GM18502 (cell line): ENCODE measurements at regions not wholly inside any gene's neighbourhood (a gene's known extent, or its start where the extent isn't known, plus 50 kb on each side); places are given as distances from the start of the nearest gene placed in this dataset.

Experiments used
- ATAC-seq: cut with Tn5 transposase; IDR thresholded peaks from one replicate; pipeline ENCODE4 v1.9.1; 2021; ENCODE audit warnings: mild to moderate bottlenecking; ENCODE audit not compliant: unreplicated experiment, poor library complexity

DNA sequence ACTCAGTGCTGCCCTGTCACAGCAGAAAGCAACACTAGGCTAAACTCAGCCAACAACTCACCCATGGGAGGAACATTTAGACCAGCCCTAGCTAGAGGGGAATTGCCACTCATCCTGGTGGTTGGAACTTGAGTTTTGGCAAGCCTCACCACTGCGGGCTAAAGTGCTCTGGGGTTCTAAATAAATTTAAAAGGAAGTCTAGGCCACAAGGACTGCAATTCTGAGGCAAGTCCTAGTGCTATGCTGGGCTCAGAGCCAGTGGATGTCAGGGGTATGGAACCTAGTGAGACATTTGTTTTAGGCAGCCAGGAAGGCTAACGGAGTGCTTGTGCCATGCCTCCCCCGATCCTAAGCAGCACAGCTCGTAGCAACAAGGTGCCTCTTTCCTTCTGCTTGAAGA lies 78.0 kb downstream of the RGS13 start:
- no peak for ATAC-seq

DNA sequence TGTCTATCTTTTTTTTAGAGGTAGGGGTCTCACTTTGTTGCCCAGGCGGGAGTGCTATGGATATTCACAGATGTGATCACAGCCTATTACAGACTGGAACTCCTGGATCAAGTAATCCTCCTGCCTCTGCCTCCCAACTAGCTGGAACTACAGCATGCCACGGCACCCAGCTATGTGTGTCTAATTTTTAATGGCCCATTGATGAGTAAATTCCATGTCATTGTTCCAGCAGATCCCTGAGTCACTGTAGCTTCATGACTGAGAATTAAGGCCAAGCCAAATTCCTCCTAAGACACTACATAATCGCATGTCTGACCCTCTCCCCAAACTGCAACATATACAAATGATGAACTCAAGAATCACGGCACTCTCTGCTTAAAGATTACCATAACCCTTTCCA lies 84.2 kb upstream of the RGS2 start:
- ATAC-seq: no peak

DNA sequence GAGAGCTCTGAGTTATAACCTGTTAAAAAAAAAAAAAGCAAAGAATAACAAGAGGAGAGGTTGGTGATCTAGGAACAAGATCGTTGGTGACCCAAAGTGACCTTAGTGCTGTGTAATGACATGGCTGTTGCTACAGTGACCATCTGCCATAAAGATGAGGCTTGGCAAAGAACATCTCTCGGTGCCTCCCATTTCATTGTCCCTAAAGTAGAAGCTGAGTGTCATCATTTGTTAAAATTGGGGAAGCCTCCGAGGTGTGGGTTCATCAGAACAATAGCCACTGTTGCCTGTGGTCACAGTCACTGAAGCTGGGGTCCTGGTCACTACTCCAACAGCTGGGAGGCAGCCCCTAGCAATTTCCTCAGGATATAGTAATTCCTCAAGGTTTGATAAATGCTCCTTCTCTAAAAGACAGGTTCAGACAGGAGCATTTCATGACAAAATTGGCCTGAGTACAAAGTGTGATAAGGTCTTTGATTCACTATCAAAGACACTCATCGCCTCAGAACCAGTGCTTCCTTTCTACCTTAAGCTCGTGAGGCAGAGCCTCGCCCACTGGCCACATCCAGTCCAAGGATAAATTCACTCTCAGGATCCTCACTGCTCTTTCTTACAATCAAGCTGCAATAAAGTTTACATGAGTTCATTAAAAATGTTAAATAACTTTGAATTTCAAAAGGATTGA lies 81.9 kb upstream of the RGS2 start:
- ATAC-seq: no peak

DNA sequence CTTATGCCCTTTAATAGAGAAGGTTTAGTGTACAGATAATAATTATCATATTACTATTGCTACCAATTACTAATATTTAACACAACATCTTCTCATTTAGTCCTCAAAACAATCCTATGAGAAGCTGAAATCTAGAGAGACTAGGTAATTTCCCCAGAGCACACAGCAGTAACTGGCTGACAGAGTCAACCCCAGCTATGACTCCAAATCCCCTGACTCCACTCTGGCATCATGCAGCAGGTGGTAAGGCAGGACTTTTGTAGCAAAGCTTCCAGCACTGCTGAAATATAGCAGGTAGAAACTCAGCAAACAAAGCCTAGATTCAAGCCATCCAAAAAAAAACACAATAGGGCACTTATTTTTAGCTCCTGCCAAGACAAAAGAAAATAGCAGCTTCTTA lies 79.3 kb upstream of the RGS2 start:
- ATAC-seq: no peak

DNA sequence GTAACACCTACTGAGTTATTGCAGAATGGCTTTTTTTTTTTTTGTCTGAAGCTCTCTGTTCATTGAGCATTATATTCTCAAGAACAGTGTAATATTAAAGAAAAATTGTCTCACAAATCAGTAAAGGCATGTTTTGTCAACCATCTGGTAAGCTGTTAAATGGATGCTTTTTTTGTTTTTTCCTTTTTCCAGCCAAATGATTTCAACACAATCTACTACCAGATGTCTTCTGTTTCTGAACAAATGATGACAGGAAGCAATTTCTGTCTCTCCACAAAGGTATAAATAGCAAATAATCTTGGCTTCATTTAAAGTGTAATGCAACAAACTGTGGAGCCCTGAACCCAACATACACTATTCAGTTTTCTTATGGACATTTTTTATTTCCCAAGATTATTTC lies 78.6 kb upstream of the RGS2 start:
- ATAC-seq: no peak

DNA sequence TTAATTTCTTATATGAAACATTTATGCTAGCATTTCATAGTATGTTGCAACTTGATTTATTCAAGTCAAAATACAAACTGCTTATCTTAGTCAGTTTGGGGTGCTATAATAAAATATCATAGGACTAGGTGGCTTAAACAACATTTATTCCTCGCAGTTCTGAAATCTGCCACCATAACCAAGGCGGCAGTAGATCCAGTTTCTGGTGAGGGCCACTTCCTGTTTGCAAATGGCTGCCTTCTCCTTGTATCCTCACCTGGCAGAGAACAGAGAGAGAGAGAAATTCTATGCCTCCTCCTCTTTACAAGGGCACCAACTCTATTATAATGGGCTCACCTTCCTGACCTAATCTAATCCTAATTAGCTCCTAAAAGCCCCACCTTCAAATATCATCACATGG lies 76.1 kb upstream of the RGS2 start:
- ATAC-seq: peak; percentile 83

DNA sequence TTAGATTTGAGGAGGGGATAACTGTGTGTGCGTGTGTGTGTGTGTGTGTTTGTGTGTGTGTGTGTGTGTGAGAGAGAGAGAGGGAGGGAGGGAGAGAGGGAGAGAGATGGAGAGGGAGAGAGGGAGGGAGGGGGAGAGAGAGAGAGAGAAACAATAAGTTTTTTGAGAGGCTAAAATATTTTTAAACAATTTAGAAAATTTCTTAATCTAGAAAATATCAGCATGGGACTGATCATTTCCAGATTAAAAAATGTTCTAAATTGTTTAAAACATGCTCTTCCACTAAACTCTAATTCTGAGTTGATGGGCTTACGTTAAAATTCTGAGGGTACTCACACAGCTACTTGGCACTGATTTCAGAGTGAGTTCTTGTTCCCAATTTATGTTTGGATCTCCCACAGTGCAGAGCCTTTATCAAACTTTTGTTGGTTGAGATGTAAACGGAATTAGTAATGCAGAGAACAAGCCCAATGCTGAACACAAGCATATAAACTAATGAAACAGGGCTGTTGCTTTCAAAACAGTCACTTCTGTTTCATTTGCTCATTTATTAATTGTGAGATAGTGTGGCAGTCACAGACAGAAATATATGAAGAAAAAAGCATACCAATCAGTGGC lies 73.4 kb upstream of the RGS2 start:
- ATAC-seq: no peak

DNA sequence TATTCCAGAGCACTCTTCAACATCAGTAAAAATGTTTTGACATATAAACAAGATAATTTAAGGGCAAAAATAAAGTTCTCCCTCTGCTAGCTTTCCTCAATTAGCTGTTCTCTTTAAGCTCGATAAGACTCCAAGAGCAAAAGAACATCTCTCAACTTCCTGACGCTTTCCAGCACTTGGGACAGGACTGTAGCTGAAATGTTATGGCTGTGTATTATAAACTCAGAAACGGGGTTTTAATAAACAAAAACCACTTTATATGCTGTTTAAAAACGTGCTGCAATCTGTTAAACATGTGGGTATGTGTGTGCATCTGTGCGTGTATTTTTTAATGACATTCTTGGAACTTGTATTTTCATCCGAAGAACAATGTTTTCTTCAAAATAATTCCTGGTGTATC lies 71.5 kb upstream of the RGS2 start:
- ATAC-seq: no peak

DNA sequence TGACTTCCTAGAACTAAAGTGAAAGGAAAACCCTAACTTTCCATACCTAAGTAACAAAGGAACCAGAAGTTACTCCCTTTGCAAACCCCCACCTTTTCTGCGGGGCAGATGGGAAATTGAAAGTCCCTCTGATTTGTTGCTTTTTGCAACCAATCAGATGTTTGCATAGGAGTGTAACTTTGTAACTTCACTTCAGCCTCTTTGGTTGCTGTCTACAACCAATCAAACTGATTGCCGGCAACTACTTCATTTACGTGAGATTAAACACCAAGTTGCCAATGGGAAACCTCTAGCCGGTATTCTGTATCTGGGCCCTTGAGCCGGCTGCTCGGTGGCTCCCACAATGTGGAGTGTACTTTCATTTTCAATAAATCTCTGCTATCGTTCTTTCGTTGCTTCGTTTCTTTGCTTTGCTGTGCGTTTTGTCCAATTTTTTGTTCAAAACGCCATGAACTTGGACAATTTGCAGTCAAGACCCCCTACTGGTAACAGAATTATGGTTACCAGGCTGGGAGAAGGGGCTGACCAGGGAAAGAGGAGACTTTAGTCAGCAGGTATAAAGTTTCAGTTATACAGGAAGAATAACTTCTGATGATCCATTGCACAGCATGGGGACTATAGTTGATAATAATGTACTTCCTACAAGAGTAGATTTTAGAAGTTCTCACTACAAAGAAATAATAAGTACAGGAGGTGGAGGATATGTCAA lies 69.2 kb upstream of the RGS2 start:
- no peak for ATAC-seq

DNA sequence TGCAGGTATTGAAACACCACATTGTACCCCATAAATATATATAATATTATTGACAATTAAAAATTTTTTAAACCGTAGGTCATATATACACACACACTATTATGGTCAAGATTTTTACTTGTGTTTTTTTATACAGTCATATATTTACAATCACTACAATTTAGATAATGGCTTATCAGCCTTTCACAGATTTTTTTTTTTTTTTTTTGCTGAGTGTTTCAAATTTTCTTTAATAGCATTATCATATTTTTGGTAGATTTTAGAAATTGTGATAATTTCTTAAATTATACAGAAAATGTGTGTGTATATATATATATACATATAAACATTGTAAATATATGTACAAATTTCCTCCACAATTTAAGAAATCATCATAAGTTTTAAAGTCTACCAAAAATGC lies 68.6 kb upstream of the RGS2 start:
- ATAC-seq: no peak

DNA sequence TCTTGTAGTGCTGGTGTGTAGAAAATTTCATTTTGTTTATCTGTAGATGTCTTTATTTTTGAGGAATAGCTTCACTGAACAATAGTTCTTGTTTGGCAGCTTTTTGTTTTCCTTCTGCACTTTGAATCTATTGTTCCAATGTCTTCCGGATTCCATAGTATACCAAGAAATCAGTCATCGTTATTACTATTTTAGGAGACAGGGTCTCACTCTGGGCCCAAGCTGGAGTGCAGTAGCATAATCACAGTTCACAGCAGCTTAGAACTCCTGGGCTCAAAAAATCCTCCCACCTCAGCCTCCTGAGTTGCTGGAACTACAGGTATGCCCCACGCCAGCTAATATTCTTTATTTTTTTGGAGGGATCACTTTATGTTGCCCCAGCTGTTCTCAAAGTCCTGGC lies 67.7 kb upstream of the RGS2 start:
- ATAC-seq: no peak

DNA sequence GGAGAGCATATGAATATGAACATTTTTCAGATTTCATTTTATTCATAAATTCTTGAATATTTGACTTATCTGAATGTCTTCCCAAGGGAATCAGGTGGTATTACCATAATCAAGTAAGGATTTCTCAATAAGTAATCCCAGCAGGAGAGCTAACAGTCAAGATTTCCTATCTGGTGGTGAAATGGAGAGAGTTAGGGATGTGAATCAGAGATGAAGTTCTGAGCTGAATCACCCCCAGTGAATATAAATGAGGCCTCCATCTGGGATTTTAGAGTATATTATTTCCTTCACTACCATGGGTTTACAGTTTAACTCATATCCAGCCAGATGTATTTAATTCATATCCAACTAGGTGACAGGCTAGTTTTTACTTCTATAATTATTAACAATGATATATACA lies 61.5 kb upstream of the RGS2 start:
- no peak for ATAC-seq

DNA sequence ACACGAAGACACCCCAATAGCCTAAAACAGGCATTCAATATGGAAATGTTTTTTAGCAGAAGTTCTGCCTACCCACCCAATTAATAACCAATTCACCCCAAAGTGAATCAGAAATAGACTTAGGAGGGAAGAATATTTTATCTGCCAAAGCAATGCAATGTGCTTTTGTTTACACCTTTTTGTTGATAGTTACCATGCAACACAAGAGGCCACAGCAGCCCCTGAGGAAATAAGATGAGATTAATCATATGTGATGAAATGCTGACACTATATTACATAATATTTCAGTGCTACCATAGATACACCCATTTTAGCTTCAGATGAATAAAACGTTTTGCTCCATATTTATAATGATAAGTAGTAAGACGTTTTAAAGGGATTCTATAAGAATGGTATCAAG lies 60.9 kb upstream of the RGS2 start:
- no peak for ATAC-seq

DNA sequence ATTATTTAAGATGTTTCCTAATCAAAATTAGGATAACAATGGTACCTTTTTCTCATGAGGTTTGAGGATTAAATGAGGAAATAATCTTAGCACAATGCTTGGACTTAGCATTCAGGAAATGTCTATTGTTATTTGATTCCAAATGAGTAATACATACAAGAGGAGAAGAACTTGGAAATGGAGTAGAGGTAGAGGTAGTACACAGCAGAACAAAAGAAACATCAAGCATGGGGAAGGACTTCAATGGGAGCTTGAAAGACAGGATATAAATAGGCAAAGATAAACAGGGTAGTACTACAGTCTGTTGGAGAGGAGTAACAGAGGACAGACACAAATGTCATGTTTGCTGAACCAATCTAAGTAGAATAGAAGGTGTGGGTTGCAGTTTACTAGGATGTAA lies 59.5 kb upstream of the RGS2 start:
- ATAC-seq: no peak

DNA sequence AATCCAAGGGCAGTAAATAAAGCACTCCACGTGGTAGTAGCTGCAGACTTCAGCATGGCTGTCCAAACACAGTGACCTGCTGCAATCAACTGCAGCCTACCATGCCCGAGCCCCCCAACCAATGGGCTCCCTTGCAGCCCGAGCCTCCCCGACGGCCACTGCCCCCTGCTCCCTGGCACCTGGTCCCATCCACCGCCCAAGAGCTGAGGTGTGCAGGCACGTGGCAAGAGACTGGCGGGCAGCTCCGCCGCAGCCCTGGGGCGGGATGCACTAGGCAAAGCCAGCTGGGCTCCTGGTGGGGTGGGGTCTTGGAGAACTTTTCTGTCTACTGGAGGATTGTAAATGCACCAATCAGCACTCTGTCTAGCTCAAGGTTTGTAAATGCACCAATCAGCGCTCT lies 57.6 kb upstream of the RGS2 start:
- no peak for ATAC-seq

DNA sequence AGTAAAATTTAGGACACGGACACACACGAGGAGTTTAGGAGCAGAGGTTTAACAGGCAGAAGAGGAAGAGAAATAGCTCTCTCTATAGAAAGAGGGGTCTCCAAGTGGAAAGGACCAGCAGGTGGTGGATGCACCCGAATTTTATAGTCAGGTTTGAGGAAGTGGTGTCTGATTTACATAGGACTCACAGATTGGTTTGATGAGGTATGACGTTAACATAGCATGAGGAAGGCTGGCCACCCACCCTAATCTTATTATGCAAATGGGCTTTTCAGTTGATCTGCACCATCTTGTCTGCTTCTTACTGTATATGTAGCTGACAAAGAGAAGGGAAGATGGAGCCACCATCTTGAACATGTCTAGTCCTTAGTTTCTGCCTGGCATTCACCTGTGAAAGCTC lies 52.5 kb upstream of the RGS2 start:
- no peak for ATAC-seq

DNA sequence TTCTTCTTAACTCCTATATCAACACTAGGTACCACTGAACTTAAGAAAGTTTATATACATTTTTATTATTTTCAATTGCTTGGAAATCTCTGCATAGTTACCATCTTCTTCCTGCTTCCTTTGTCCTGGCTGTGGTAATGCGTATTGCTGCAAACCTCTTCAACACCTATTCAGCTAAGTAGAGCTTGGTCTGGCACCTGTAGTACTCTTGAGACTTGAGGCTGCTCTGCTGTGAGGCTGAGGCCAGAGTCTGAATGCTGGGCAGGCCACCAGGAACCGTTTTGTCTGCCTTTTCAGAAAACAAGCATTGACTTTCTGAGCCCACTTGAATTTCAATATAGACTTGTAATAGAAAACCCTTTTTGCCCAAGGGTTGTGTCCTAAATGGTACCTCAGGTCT lies 52.0 kb upstream of the RGS2 start:
- ATAC-seq: no peak

DNA sequence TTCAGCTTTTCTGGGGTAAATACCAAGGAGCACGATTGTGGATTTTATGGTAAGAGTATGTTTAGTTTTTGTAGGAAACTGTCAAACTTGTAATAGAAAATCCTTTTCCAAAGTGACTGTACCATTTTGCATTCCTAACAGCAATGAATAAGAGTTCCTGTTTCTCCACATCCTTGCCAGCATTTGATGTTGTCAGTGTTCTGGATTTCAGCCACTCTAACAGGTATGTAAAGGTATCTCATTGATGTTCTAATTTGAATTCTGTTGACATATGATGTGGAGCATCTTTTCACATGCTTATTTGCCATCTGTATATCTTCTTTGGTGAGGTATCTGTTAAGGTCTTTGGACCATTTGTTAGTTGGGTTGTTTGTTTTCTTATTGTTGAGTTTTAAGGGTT lies 50.3 kb upstream of the RGS2 start:
- ATAC-seq: no peak
